ENCODE measurements at regions not wholly inside any gene's neighbourhood (a gene's known extent, or its start where the extent isn't known, plus 50 kb on each side); places are given as distances from the start of the nearest gene placed in this dataset.
A peak's percentile ranks its signal among the peaks of the same experiment; 100 is the strongest.

DNA sequence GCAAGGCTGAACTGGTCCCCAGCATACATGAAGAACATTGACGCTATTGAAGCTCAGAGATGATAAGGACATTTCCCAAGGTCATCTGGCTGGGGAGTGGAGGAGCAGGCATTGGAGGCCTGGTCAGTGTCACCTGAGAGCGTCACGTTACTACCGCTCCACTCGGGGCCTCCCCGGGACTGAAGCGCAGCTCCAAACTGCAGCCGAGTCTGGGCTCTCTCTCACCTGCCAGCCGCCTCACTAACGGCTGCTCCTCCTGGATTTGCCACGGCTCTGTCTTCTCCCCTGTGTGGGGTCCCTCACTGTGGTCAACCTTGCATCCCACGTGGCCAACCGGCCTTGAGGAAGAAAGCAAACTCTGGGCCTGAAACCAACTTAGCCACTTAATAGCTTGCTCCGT is 111.3 kb downstream of the ADSS2 start:
- no peak overlapping the region for H3K27ac ChIP-seq
- no peaks in the 10 kb centered on the region for H3K27me3 ChIP-seq
- H3K36me3 ChIP-seq: no peaks in the 10 kb centered on the region
- TF ChIP-seq CTCF (IDR thresholded peaks at IDR 0.05): no peak
- no peak for TF ChIP-seq POLR2A (IDR thresholded peaks at IDR 0.05)
- TF ChIP-seq POLR2AphosphoS5 (IDR thresholded peaks at IDR 0.05; ENCODE audit: insufficient read depth in 1 of 2, low read depth in 1 of 2): no peak
- H3K4me1 ChIP-seq: no peaks in the 10 kb centered on the region
- no peak overlapping the region for H3K4me3 ChIP-seq
- intact Hi-C loops (cut with DNase I): no loop called here
- peak; percentile 52 to 56 for DNase-seq (ENCODE audit: extremely low spot score in 2 of 2)
- no peaks in the 10 kb centered on the region for H3K9me3 ChIP-seq

GRCh38 chr1:244341455-244342450 is 110.0 kb downstream of the ADSS2 start:
- H3K4me1 ChIP-seq: peaks cover 4% of the 10 kb centered on the region
- H3K27ac ChIP-seq: no peak overlapping the region
- TF ChIP-seq CTCF (IDR thresholded peaks at IDR 0.05): no peak
- peak in 1 of 2 donors; percentile 39 for TF ChIP-seq POLR2AphosphoS5 (IDR thresholded peaks at IDR 0.05; ENCODE audit: insufficient read depth in 1 of 2, low read depth in 1 of 2)
- H3K36me3 ChIP-seq: no peaks in the 10 kb centered on the region
- H3K27me3 ChIP-seq: no peaks in the 10 kb centered on the region
- peak; percentile 80 to 90 for DNase-seq (ENCODE audit: extremely low spot score in 2 of 2)
- intact Hi-C loops (cut with DNase I): no loop called here
- H3K9me3 ChIP-seq: no peaks in the 10 kb centered on the region
- H3K4me3 ChIP-seq: no peak overlapping the region

DNA sequence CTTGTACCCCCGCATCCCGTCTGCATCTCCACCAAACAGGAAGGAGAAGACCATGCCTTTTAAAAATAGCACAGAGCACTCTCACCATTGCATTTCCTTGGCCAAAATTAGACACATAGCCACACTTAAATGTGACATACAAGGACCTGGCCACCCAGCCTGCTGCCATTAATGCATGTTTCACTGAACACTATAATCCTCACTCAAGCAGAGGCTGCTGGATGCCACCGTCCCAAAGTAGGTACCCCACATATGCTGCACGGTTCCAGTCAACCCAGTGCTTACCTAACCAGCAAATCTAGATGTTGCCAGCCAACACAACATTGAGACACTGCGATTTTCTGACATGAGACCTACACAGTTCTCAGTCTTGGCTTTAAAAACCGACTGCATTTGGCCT is 107.7 kb downstream of the ADSS2 start:
- DNase-seq (ENCODE audit: extremely low spot score in 2 of 2): peak; percentile 62 to 70
- Histone ChIP-seq H3K27ac (no peak overlapping the region), H3K9me3 (no peaks in the 10 kb centered on the region), H3K4me1 (peaks cover 16% of the 10 kb centered on the region), H3K4me3 (no peak overlapping the region), H3K27me3 (no peaks in the 10 kb centered on the region), H3K36me3 (no peaks in the 10 kb centered on the region)
- intact Hi-C loops (cut with DNase I): no loop called here
- TF ChIP-seq POLR2A (IDR thresholded peaks at IDR 0.05): no peak
- TF ChIP-seq CTCF (IDR thresholded peaks at IDR 0.05): no peak
- no peak for TF ChIP-seq POLR2AphosphoS5 (IDR thresholded peaks at IDR 0.05; ENCODE audit: insufficient read depth in 1 of 2, low read depth in 1 of 2)

- intact Hi-C loops (cut with DNase I): no loop called here
- no peak for TF ChIP-seq POLR2A (IDR thresholded peaks at IDR 0.05)
- no peak for TF ChIP-seq POLR2AphosphoS5 (IDR thresholded peaks at IDR 0.05; ENCODE audit: insufficient read depth in 1 of 2, low read depth in 1 of 2)
- no peak for TF ChIP-seq CTCF (IDR thresholded peaks at IDR 0.05)
- Histone ChIP-seq H3K9me3 (no peaks in the 10 kb centered on the region), H3K27me3 (no peaks in the 10 kb centered on the region), H3K4me3 (no peak overlapping the region), H3K4me1 (peaks cover 27% of the 10 kb centered on the region), H3K36me3 (no peaks in the 10 kb centered on the region), H3K27ac (no peak overlapping the region)
- DNase-seq (ENCODE audit: extremely low spot score in 2 of 2): peak; percentile 49 to 80
These were observed 104.6 kb downstream of the ADSS2 start for GRCh38 chr1:244346972-244347618.

All from vagina (tissue), 2 donors.